GM12878 (cell line): ENCODE measurements at regions not wholly inside any gene's neighbourhood (a gene's known extent, or its start where the extent isn't known, plus 50 kb on each side); places are given as distances from the start of the nearest gene placed in this dataset.

Experiments used
- ATAC-seq: fragments of 200-7000 bp; cut with Tn5 transposase; 3 replicates; pipeline ENCODE4 v1.9.1; 2020; ENCODE audit warnings: mild to moderate bottlenecking, moderate library complexity
- BruUV-seq: library from RNA; stranded (reverse); fragments of 400-500 nt; replicated peaks from 2 replicates; lab custom pipeline; 2021; lab: Mats Ljungman, UMichigan
- CTCF ChIA-PET: fragments of 300-600 bp; sonication (Branson Sonifier 250); formaldehyde crosslinking; extraction: SDS; loops from one replicate; lab custom pipeline; 2021; ENCODE audit warnings: inconsistent platforms; lab: Yijun Ruan, JAX
- POLR2A ChIA-PET: fragments of 350-600 bp; formaldehyde crosslinking; extraction: SDS; loops from one replicate; lab custom pipeline; 2021; ENCODE audit warnings: inconsistent platforms; lab: Charles Lee
- RAD21 ChIA-PET: fragments of 300-600 bp; sonication (Branson Sonifier 250); formaldehyde crosslinking; loops from one replicate; lab custom pipeline; 2023; ENCODE audit warnings: antibody characterized with exemption; ENCODE audit not compliant: unreplicated experiment; lab: Charles Lee
- SMC1A ChIA-PET: fragments of 300-600 bp; sonication (Branson Sonifier 250); formaldehyde crosslinking; loops from one replicate; lab custom pipeline; 2023; ENCODE audit not compliant: unreplicated experiment, uncharacterized antibody; lab: Charles Lee
- DNase-seq: peaks from one replicate; pipeline ENCODE4 v3.0.0-alpha.2; 2011; ENCODE audit warnings: low read depth, low spot score
- FAIRE-seq: peaks from 3 replicates; lab custom pipeline; 2011; peaks lifted over from hg19 to GRCh38; lab: Jason Lieb, UNC
- H2AFZ ChIP-seq: 2 replicates; pipeline ENCODE4 v1.6.0; 2011; ENCODE audit warnings: low read depth, low read length, control low read depth; ENCODE audit not compliant: control insufficient read depth
- H3K27ac ChIP-seq: 2 replicates; pipeline ENCODE4 v1.5.1; 2011; ENCODE audit warnings: control low read depth; ENCODE audit not compliant: control insufficient read depth, insufficient read depth
- H3K27me3 ChIP-seq, 2 experiments: replicated peaks in 1 of 2; 2 replicates each; pipeline versions ENCODE4 v1.6.0 to v1.6.1; 2011; ENCODE audit warnings: low read length in 1 of 2; ENCODE audit not compliant: control insufficient read depth in 2 of 2, insufficient read depth in 2 of 2
- H3K36me3 ChIP-seq, 2 experiments: 2 replicates each; pipeline ENCODE4 v1.5.1; 2011; ENCODE audit warnings: low read length in 1 of 2; ENCODE audit not compliant: control insufficient read depth in 2 of 2, insufficient read depth in 2 of 2
- H3K4me1 ChIP-seq: 2 replicates; pipeline ENCODE4 v1.6.1; 2011; ENCODE audit warnings: mild to moderate bottlenecking, low read length, moderate library complexity, mixed read lengths; ENCODE audit not compliant: control insufficient read depth, insufficient read depth
- H3K4me2 ChIP-seq: 2 replicates; pipeline ENCODE4 v1.6.0; 2011; ENCODE audit warnings: control low read depth; ENCODE audit not compliant: control insufficient read depth, insufficient read depth
- H3K4me3 ChIP-seq: fragments of 200-600 bp; sonication (generic); 2 replicates; pipeline ENCODE4 v1.5.1; 2016
- H3K79me2 ChIP-seq: 2 replicates; pipeline ENCODE4 v1.6.0; 2011; ENCODE audit warnings: low read length; ENCODE audit not compliant: control insufficient read depth, insufficient read depth
- H3K9ac ChIP-seq: 2 replicates; pipeline ENCODE4 v1.8.0; 2011; ENCODE audit warnings: low read length, control low read depth, mixed read lengths; ENCODE audit not compliant: control insufficient read depth, insufficient read depth
- H3K9me3 ChIP-seq: replicated peaks from 3 replicates; pipeline ENCODE4 v1.5.1; 2011; ENCODE audit warnings: mild to moderate bottlenecking, low read length; ENCODE audit not compliant: control insufficient read depth, insufficient read depth
- H4K20me1 ChIP-seq: 2 replicates; pipeline ENCODE4 v1.6.0; 2011; ENCODE audit not compliant: control insufficient read depth, insufficient read depth
- ASH2L ChIP-seq: fragments of 300-600, 200-600 bp; sonication (generic); IDR thresholded peaks from 2 replicates; pipeline ENCODE4 v1.6.1; 2017; ENCODE audit warnings: low read depth, mild to moderate bottlenecking, borderline replicate concordance
- BHLHE40 ChIP-seq, 2 experiments: fragments of 450-650 bp in 1 of 2; IDR thresholded peaks; 2 replicates each; pipeline ENCODE4 v1.6.1; 2011 to 2017; ENCODE audit warnings: low read depth in 2 of 2, borderline replicate concordance in 1 of 2, improper control_type of control experiment in 1 of 2, low read length in 1 of 2, mild to moderate bottlenecking in 1 of 2
- CHD4 ChIP-seq: fragments of 200-600 bp; sonication (generic); IDR thresholded peaks from 2 replicates; pipeline ENCODE4 v1.6.1; 2016; ENCODE audit warnings: mild to moderate bottlenecking
- E2F4 ChIP-seq: IDR thresholded peaks from 2 replicates; pipeline ENCODE4 v1.6.1; 2012; ENCODE audit warnings: low read depth, low read length, improper control_type of control experiment
- ESRRA ChIP-seq: IDR thresholded peaks from 2 replicates; pipeline ENCODE4 v1.6.1; 2012; ENCODE audit warnings: mild to moderate bottlenecking, low read length, improper control_type of control experiment
- MXI1 ChIP-seq: fragments of 150-350 bp; IDR thresholded peaks from 2 replicates; pipeline ENCODE4 v1.6.1; 2011; ENCODE audit warnings: low read depth, mild to moderate bottlenecking, inconsistent platforms, low read length, improper control_type of control experiment
- NFXL1 ChIP-seq: fragments of 450-650 bp; IDR thresholded peaks from 2 replicates; pipeline ENCODE4 v1.6.1; 2017; ENCODE audit warnings: antibody characterized with exemption, mild to moderate bottlenecking, borderline replicate concordance
- NR2C1 ChIP-seq: fragments of 450-650 bp; IDR thresholded peaks from 2 replicates; pipeline ENCODE4 v1.6.1; 2017; ENCODE audit warnings: antibody characterized with exemption, mild to moderate bottlenecking, moderate library complexity
- POLR2AphosphoS5 ChIP-seq: IDR thresholded peaks from 2 replicates; pipeline ENCODE4 v1.6.1; 2011; ENCODE audit warnings: mild to moderate bottlenecking, low read length, inconsistent platforms
- REST ChIP-seq: IDR thresholded peaks from 2 replicates; pipeline ENCODE4 v1.6.1; 2012; ENCODE audit warnings: mild to moderate bottlenecking, low read depth, low read length
- SPI1 ChIP-seq: IDR thresholded peaks from 2 replicates; pipeline ENCODE4 v1.6.1; 2011; ENCODE audit warnings: low read depth, mild to moderate bottlenecking, low read length, moderate library complexity, borderline replicate concordance; ENCODE audit not compliant: insufficient read depth
- TCF3 ChIP-seq: IDR thresholded peaks from 2 replicates; pipeline ENCODE4 v1.6.1; 2012; ENCODE audit warnings: low read depth, mild to moderate bottlenecking, low read length, borderline replicate concordance; ENCODE audit not compliant: insufficient read depth
- USF1 ChIP-seq: IDR thresholded peaks from 2 replicates; pipeline ENCODE4 v1.6.1; 2011; ENCODE audit warnings: borderline replicate concordance, low read depth, mild to moderate bottlenecking, moderate library complexity, mixed read lengths, low read length; ENCODE audit not compliant: insufficient read depth; ENCODE audit errors: extremely low read length
- YBX1 ChIP-seq: fragments of 450-650 bp; IDR thresholded peaks from 2 replicates; pipeline ENCODE4 v1.6.1; 2016; ENCODE audit warnings: antibody characterized with exemption
- ZSCAN29 ChIP-seq: fragments of 450-650 bp; IDR thresholded peaks from 2 replicates; pipeline ENCODE4 v1.6.1; 2017; ENCODE audit warnings: mild to moderate bottlenecking, moderate library complexity
- WGBS: methylation state at CpG from one replicate; pipeline ENCODE4 v1.1.6; 2016; ENCODE audit warnings: low lambda C conversion rate; ENCODE audit not compliant: insufficient replicate concordance, insufficient coverage; ENCODE audit errors: missing lambda C conversion rate; 5-methylcytosine and 5-hydroxymethylcytosine counted together
- in situ Hi-C: fragments of 300-500 bp; cut with MboI; formaldehyde crosslinking; loops from 9 replicates; pipeline ENCODE4 v1.14.3; 2018; ENCODE audit warnings: mixed read lengths
- intact Hi-C: fragments of 100-400 bp; cut with micrococcal nuclease; formaldehyde crosslinking; loops from one replicate; pipeline ENCODE4 v1.14.2; 2022; ENCODE audit not compliant: unreplicated experiment

DNA sequence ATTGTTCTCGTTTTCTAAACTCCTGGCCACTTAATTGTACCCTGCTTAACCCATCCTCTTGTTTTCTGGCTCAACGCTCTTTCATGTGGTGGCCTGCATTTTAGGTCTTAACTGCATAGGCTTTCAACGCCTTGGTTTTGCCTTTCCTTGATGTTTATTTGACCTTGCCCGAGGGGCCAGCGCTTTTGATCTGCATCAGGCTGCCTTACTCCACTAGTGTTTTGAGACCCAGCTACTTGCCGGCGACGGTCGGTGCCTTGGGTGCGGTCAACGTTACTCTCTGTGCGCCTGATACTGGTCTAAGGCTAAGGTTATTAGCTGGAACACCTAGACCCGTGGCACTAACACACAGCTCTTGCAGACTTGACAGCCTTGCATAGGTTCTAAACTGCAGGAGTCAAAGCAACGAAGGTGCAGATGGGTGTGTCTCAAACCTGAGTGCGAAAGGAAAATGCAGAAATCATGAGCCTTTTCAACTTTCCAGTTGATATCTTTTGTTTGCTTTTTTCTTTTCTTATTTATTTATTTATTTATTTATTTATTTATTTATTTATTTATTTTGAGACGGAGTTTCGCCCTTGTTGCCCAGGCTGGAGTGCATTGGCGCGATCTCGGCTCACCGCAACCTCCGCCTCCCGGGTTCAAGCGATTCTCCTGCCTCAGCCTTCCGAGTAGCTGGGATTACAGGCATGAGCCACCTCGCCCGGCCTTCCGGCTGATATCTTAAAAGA, 138.8 kb downstream of the HFE start:
- no peak for TF ChIP-seq MXI1
- TF ChIP-seq NFXL1 = no peak
- TF ChIP-seq CHD4 = no peak
- TF ChIP-seq ASH2L = no peak
- TF ChIP-seq BHLHE40 (IDR thresholded peaks at IDR 0.05; ENCODE audit: borderline replicate concordance in 1 of 2, low read depth in 2 of 2, low read length in 1 of 2) = no peak
- TF ChIP-seq ZSCAN29 = no peak
- TF ChIP-seq TCF3 = no peak
- TF ChIP-seq NR2C1 = no peak
- TF ChIP-seq POLR2AphosphoS5 = no peak
- no peak for TF ChIP-seq USF1
- no peak for TF ChIP-seq YBX1
- TF ChIP-seq E2F4 = no peak
- TF ChIP-seq ESRRA = no peak
- no peak for TF ChIP-seq SPI1
- no peak for TF ChIP-seq REST
- H3K9ac ChIP-seq = no peak overlapping the region
- H3K27me3 ChIP-seq = no peaks in the 10 kb centered on the region
- no TSS peak for BruUV-seq
- 97% methylated on average over 28 of the region's 28 CpGs for WGBS
- H4K20me1 ChIP-seq = no peaks in the 10 kb centered on the region
- ChIA-PET RAD21 (interaction anchor here (0.8 to 1.8 kb wide), 2 partner anchors 25 to 96 kb away, joined by 3 to 7 read pairs; a partner anchor contains a TSS), SMC1A (interaction anchor here (1.5 to 3.0 kb wide), 4 partner anchors 7 to 12 kb away, joined by 4 to 18 read pairs (median 11); a partner anchor contains a TSS), CTCF (interaction anchor here (1.6 kb wide), 1 partner anchor 33 kb away, joined by 5 read pairs; no protein-coding TSS in a partner anchor), POLR2A (interaction anchor here (0.5 to 3.8 kb wide), 5 partner anchors 9 to 924 kb away, joined by 3 to 28 read pairs (median 3); a partner anchor contains a TSS)
- no peak overlapping the region for H2AFZ ChIP-seq
- FAIRE-seq (no peak), DNase-seq (no peak), ATAC-seq (no peak)
- H3K36me3 ChIP-seq = no peaks in the 10 kb centered on the region
- H3K79me2 ChIP-seq = peaks cover 7% of the 10 kb centered on the region
- intact Hi-C loops (no loop called here), in situ Hi-C loops (no loop called here)
- H3K27ac ChIP-seq = no peak overlapping the region
- peaks cover 8% of the 10 kb centered on the region; the same call in 2 of the 3 replicates for H3K9me3 ChIP-seq
- peaks cover 10% of the 10 kb centered on the region for H3K4me1 ChIP-seq
- no peak overlapping the region for H3K4me3 ChIP-seq
- no peak overlapping the region for H3K4me2 ChIP-seq
